Neutrophil (primary cell): ENCODE measurements at regions not wholly inside any gene's neighbourhood (a gene's known extent, or its start where the extent isn't known, plus 50 kb on each side); places are given as distances from the start of the nearest gene placed in this dataset.
A peak's percentile ranks its signal among the peaks of the same experiment; 100 is the strongest.

ENCODE experiments used
- H3K27ac ChIP-seq: fragments of 200-600 bp; sonication (generic); 2 replicates; pipeline ENCODE4 v1.5.1; 2016; ENCODE audit warnings: mild to moderate bottlenecking, moderate library complexity
- H3K27me3 ChIP-seq: fragments of 200-600 bp; sonication (generic); 2 replicates; pipeline ENCODE4 v1.6.0; 2016; ENCODE audit warnings: mild to moderate bottlenecking
- H3K36me3 ChIP-seq: fragments of 200-600 bp; sonication (generic); 2 replicates; pipeline ENCODE4 v1.5.1; 2017
- H3K4me1 ChIP-seq, 2 experiments: fragments of 200-600 bp in 1 of 2; sonication (generic) in 1 of 2; 1 replicate in 1 of 2; 2 replicates in 1 of 2; pipeline versions ENCODE4 v1.5.1 to v1.6.1; 2013 to 2016; ENCODE audit warnings: low read depth in 1 of 2, low read length in 1 of 2, mild to moderate bottlenecking in 1 of 2, moderate library complexity in 1 of 2; ENCODE audit not compliant: control insufficient read depth in 1 of 2, insufficient read depth in 1 of 2
- H3K4me3 ChIP-seq, 2 experiments: fragments of 200-600 bp in 1 of 2; sonication (generic) in 1 of 2; 1 replicate in 1 of 2; 2 replicates in 1 of 2; pipeline ENCODE4 v1.5.1; 2013 to 2016; ENCODE audit warnings: low read depth in 1 of 2, low read length in 1 of 2, mild to moderate bottlenecking in 1 of 2, moderate library complexity in 1 of 2
- H3K9me3 ChIP-seq: fragments of 200-600 bp; sonication (generic); 2 replicates; pipeline ENCODE4 v1.5.1; 2016
- CTCF ChIP-seq: fragments of 200-600 bp; sonication (generic); IDR thresholded peaks from 2 replicates; pipeline ENCODE4 v1.5.1; 2016; ENCODE audit warnings: antibody characterized with exemption

- peaks cover 4% of the 10 kb centered on the region for H3K36me3 ChIP-seq
- H3K27ac ChIP-seq: peak overlapping the region; percentile 66
- H3K4me1 ChIP-seq: peaks cover 16 to 18% of the 10 kb centered on the region in 2 experiments
- H3K9me3 ChIP-seq: no peaks in the 10 kb centered on the region
- TF ChIP-seq CTCF: no peak
- no peak overlapping the region for H3K4me3 ChIP-seq
- no peaks in the 10 kb centered on the region for H3K27me3 ChIP-seq
These were observed 186.2 kb downstream of the RHOU start for GRCh38 chr1:228921481-228921880.

- H3K4me1 ChIP-seq: peaks cover 16 to 18% of the 10 kb centered on the region in 2 experiments
- H3K36me3 ChIP-seq: peaks cover 4% of the 10 kb centered on the region
- no peaks in the 10 kb centered on the region for H3K27me3 ChIP-seq
- no peak overlapping the region for H3K27ac ChIP-seq
- H3K4me3 ChIP-seq: no peak overlapping the region
- H3K9me3 ChIP-seq: no peaks in the 10 kb centered on the region
- no peak for TF ChIP-seq CTCF
These were observed 187.6 kb downstream of the RHOU start for GRCh38 chr1:228922722-228923376.

- Histone ChIP-seq H3K36me3 (no peaks in the 10 kb centered on the region), H3K27me3 (no peaks in the 10 kb centered on the region), H3K4me1 (peaks cover 16 to 18% of the 10 kb centered on the region in 2 experiments), H3K4me3 (no peak overlapping the region), H3K27ac (no peak overlapping the region), H3K9me3 (no peaks in the 10 kb centered on the region)
- TF ChIP-seq CTCF: no peak
These were observed 188.9 kb downstream of the RHOU start for GRCh38 chr1:228923973-228924686.

GRCh38 chr1:228925691-228926090 lies 190.4 kb downstream of the RHOU start:
- Histone ChIP-seq H3K4me3 (no peak overlapping the region), H3K27me3 (no peaks in the 10 kb centered on the region), H3K36me3 (no peaks in the 10 kb centered on the region), H3K27ac (no peak overlapping the region), H3K9me3 (no peaks in the 10 kb centered on the region), H3K4me1 (peaks cover 14 to 15% of the 10 kb centered on the region in 2 experiments)
- no peak for TF ChIP-seq CTCF

GRCh38 chr1:228927421-228927820 lies 192.1 kb downstream of the RHOU start:
- Histone ChIP-seq H3K27me3 (no peaks in the 10 kb centered on the region), H3K9me3 (no peaks in the 10 kb centered on the region), H3K27ac (no peak overlapping the region), H3K36me3 (no peaks in the 10 kb centered on the region), H3K4me3 (no peak overlapping the region), H3K4me1 (no peaks in the 10 kb centered on the region)
- TF ChIP-seq CTCF: no peak
